Calu3 (cell line): ENCODE measurements at regions not wholly inside any gene's neighbourhood (a gene's known extent, or its start where the extent isn't known, plus 50 kb on each side); places are given as distances from the start of the nearest gene placed in this dataset.

ENCODE experiments used
- BruUV-seq: library from RNA; stranded (reverse); fragments of 400-500 nt; replicated peaks from 2 replicates; lab custom pipeline; 2021; lab: Mats Ljungman, UMichigan
- CTCF ChIA-PET: fragments of 300-600 bp; sonication (Branson Sonifier 250); formaldehyde crosslinking; loops from one replicate; lab custom pipeline; 2022; ENCODE audit warnings: antibody characterized with exemption; lab: Charles Lee
- DNase-seq: peaks from one replicate; pipeline ENCODE4 v3.0.0; 2022
- H3K27ac Mint-ChIP-seq: one replicate; pipeline ENCODE4 v1.8.0; 2022; ENCODE audit warnings: mixed read lengths; ENCODE audit not compliant: unreplicated experiment
- H3K27me3 Mint-ChIP-seq: one replicate; pipeline ENCODE4 v1.8.0; 2022; ENCODE audit warnings: mixed read lengths; ENCODE audit not compliant: unreplicated experiment
- H3K36me3 Mint-ChIP-seq: one replicate; pipeline ENCODE4 v1.8.0; 2022; ENCODE audit warnings: mild to moderate bottlenecking, moderate library complexity, mixed read lengths; ENCODE audit not compliant: insufficient read depth, unreplicated experiment
- H3K4me1 Mint-ChIP-seq: one replicate; pipeline ENCODE4 v1.8.0; 2022; ENCODE audit warnings: mild to moderate bottlenecking, low read depth, mixed read lengths; ENCODE audit not compliant: unreplicated experiment
- H3K4me3 Mint-ChIP-seq: one replicate; pipeline ENCODE4 v1.8.0; 2022; ENCODE audit warnings: mild to moderate bottlenecking, low read depth, moderate library complexity, mixed read lengths; ENCODE audit not compliant: unreplicated experiment
- H3K9me3 Mint-ChIP-seq: one replicate; pipeline ENCODE4 v1.8.0; 2022; ENCODE audit warnings: low read depth, mixed read lengths; ENCODE audit not compliant: unreplicated experiment
- CTCF ChIP-seq: fragments of 200-600 bp; IDR thresholded peaks from one replicate; pipeline ENCODE4 v1.8.0; 2022; ENCODE audit warnings: antibody characterized with exemption; ENCODE audit not compliant: unreplicated experiment
- intact Hi-C: fragments of 100-400 bp; cut with micrococcal nuclease; formaldehyde crosslinking; loops from one replicate; pipeline ENCODE4 v1.10.0; 2022; ENCODE audit not compliant: unreplicated experiment

DNA sequence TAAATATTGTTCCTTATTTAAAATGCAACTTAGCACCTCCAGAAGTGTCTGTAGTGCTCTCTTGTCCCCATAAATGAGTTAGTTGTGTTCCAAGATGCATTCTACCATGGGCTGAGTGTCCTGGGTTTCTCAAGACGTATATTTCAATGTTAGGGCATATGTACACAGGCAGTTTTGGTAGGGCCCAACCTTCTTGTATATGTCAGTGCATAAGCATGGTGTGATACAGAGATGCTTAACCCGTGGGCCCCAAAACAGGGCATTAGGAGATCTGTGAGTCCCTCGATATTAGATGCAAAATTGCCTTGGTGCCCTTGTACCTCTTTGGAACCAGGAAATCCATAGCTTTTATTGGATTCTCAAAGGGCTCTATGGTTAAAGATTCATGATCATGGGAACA is 91.5 kb upstream of the HIVEP1 start:
- TF ChIP-seq CTCF = no peak
- no peaks in the 10 kb centered on the region for H3K9me3 Mint-ChIP-seq
- intact Hi-C loops = no loop called here
- H3K4me1 Mint-ChIP-seq = peaks cover 7% of the 10 kb centered on the region
- DNase-seq = no peak
- BruUV-seq = no TSS peak
- H3K27ac Mint-ChIP-seq = no peak overlapping the region
- no peaks in the 10 kb centered on the region for H3K27me3 Mint-ChIP-seq
- CTCF ChIA-PET = no interaction called here
- H3K36me3 Mint-ChIP-seq = no peaks in the 10 kb centered on the region
- no peak overlapping the region for H3K4me3 Mint-ChIP-seq

- CTCF ChIA-PET = no interaction called here
- no peaks in the 10 kb centered on the region for H3K27me3 Mint-ChIP-seq
- BruUV-seq = no TSS peak
- no peak for DNase-seq
- TF ChIP-seq CTCF = no peak
- H3K4me1 Mint-ChIP-seq = peaks cover 7% of the 10 kb centered on the region
- intact Hi-C loops = no loop called here
- H3K27ac Mint-ChIP-seq = no peak overlapping the region
- no peaks in the 10 kb centered on the region for H3K9me3 Mint-ChIP-seq
- H3K4me3 Mint-ChIP-seq = no peak overlapping the region
- no peaks in the 10 kb centered on the region for H3K36me3 Mint-ChIP-seq
Measured at GRCh38 chr6:11919771-11920440, 92.2 kb upstream of the HIVEP1 start.

GRCh38 chr6:11918739-11919605 is 93.1 kb upstream of the HIVEP1 start:
- Mint-ChIP-seq H3K9me3 (no peaks in the 10 kb centered on the region), H3K4me3 (no peak overlapping the region), H3K4me1 (peaks cover 7% of the 10 kb centered on the region), H3K27me3 (no peaks in the 10 kb centered on the region), H3K27ac (no peak overlapping the region), H3K36me3 (no peaks in the 10 kb centered on the region)
- TF ChIP-seq CTCF = no peak
- no peak for DNase-seq
- BruUV-seq = no TSS peak
- intact Hi-C loops = no loop called here
- CTCF ChIA-PET = no interaction called here

GRCh38 chr6:11917951-11918738 is 94.0 kb upstream of the HIVEP1 start:
- no TSS peak for BruUV-seq
- Mint-ChIP-seq H3K9me3 (no peaks in the 10 kb centered on the region), H3K27me3 (no peaks in the 10 kb centered on the region), H3K4me3 (no peak overlapping the region), H3K4me1 (peaks cover 7% of the 10 kb centered on the region), H3K36me3 (no peaks in the 10 kb centered on the region), H3K27ac (no peak overlapping the region)
- CTCF ChIA-PET = no interaction called here
- no peak for TF ChIP-seq CTCF
- no peak for DNase-seq
- intact Hi-C loops = no loop called here
